Occipital lobe (tissue), 1 donor: ENCODE measurements at regions not wholly inside any gene's neighbourhood (a gene's known extent, or its start where the extent isn't known, plus 50 kb on each side); places are given as distances from the start of the nearest gene placed in this dataset.

ENCODE experiments used
- DNase-seq: peaks from one replicate; lab custom pipeline; 2025; lab: John Stamatoyannopoulos, UW

DNA sequence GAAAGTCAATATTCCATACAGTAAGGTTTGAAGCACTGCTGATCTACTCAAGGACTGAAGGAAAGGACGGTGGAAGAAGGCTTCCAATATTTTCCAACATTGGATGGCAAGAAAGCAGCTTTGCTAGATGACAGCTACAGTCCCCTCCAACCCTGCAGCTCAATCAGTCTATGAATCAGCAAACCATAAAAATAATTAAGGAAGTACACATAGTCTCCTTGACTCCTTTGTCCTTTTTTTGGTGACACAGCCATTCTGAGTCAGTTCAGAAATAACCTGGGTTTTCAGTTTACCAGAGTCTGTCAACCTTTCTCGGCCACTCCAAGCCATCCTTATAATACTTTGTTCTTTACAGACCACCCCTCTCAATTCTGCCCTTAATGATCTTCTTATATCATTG lies 232.5 kb downstream of the IBTK start:
- no peak for DNase-seq

DNA sequence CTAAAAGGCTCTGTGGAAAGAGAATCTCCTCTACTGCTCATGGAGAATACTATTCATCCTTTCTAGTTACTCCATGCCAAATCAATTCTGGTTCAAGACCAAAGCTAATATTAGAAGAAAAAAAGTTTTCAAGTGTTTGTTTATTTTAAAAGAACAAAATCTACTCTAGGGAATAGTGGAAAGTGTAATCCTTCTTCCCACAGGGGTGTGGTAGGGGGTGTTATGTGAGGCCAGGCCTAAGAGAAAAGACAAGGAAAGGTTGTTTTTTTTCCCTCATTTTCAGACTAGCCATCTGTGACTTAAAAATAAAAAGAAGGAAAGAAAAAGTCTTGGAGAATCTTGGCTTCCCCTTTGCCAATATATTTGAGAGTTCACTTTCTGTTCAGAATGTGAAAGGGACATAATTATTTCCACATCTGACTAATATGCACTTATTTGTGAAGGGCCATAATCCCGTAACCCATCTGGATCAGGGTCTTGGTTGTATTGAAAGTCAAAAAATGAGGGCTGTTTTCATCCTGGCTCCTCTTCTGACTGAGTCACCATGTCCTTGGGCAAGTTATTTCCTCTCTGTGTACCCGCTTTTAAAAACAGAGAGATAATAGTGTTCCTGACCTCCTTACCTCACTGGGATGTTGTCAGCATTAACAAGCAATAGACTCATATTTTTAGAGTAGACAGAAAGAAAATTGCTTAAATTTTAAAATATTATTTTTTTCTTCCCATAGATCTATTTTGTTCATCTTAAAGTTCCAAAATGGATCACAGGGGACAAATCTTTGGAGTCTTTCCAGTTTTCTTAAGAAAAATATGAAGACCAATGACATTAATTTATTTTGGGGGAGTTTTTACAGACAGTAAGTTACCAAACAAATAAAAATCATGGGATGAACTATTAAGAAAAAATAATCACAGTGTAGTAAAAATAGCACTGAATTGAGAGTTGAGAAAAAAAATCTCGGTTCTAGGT lies 233.7 kb downstream of the IBTK start:
- DNase-seq: no peak

DNA sequence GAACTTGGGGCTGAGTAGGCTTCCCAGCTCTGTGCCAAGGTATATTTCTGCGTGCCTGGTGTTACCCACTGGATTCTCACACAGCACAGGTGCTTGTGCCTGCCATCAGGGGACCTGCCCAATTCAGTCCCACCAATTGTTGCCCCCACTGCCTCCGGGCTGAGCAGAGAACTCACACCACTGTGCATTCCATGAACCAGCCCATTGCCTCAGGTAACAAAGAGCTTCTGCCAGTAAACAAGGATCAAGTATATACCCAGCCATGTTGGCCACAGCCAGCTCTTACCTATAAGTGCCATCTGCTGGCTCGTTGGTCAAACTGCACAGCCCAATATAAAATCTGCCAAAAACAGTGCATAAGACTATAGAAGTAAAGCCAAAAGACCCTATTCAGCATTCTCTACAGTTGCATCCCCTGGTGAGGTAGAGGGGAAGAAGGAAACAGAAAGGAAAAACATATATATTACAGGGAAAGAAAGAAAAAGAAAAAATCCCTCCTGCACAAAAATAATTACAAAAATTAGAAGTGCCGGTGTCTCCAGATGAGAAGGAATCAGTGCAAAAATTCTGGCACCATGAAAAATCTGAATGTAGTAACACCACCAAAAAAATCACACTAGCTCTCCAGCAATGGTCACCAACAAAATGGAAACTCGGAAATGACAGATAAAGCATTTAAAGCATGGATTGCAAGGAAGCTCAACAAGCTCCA lies 241.4 kb downstream of the IBTK start:
- DNase-seq: no peak

DNA sequence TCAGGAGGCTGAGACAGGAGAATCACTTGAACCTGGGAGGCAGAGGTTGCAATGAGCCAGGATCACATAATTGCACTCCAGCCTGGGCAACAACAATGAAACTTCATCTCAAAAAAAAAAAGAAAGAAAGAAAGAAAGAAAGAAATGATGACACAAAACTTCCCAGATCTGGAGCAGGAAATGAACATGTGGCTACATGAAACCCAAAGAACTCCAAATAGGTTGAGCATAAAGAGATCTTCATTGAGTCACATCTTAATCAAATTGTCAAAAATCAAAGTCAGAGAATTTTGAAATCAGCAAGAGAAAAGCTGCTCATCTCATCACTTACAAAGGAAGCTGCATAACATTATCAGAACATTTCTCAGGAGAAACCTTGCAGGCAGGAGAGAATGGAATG lies 247.0 kb downstream of the IBTK start:
- DNase-seq: no peak

DNA sequence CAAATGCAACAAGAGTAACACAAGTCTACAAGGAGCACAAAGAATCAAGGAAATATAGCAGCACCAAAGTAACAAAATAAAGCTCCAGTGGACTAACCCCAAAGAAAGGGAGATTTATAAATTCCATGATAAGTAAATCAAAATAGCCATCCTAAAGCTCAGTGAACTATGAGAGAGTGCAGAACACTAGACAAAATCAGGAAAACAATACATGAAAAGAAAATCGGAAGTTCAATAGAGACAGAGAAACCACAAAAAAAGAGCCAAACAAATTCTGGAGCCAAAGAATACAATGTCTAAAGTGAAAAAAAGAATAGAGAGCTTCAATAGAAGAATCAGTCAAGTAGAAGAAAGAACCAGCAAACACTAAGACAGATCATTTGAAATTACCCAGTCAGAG lies 247.3 kb upstream of the TENT5A start:
- DNase-seq: no peak

DNA sequence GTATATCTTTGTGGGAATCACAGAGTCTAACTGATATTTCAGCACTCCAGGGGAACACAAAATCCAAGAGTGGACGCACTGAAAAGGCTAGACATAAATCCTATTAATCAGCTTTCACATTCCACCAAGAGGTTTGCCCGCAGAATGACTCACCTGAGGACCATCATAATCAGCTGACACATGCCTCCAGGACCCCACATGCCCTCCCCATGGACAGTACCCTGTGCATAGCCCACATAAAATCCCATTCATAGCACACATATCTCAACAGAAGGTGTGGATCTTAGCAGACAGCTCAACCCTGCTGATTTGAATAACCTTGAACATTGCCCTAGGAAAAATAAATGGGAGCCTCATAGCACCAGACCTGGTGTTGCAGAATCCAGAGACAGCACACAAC lies 246.8 kb upstream of the TENT5A start:
- DNase-seq: no peak

DNA sequence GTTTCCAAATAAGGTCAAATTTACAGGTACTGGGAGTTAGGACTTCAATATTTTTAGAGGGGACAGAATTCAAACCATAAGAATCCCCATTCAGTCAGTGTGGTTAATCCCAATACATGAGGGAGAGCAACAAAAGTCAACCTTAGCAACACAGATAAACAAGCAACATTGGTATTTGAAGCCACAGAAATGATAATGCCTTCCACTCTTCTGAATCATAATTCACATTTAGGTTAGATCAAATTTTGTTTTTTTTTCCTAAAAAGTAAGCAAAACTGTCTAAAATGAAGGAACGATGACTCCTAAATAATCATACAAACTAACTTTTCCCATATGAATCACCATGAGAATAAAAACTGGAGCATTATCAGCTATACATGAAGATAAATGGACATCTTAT lies 246.0 kb upstream of the TENT5A start:
- DNase-seq: no peak

DNA sequence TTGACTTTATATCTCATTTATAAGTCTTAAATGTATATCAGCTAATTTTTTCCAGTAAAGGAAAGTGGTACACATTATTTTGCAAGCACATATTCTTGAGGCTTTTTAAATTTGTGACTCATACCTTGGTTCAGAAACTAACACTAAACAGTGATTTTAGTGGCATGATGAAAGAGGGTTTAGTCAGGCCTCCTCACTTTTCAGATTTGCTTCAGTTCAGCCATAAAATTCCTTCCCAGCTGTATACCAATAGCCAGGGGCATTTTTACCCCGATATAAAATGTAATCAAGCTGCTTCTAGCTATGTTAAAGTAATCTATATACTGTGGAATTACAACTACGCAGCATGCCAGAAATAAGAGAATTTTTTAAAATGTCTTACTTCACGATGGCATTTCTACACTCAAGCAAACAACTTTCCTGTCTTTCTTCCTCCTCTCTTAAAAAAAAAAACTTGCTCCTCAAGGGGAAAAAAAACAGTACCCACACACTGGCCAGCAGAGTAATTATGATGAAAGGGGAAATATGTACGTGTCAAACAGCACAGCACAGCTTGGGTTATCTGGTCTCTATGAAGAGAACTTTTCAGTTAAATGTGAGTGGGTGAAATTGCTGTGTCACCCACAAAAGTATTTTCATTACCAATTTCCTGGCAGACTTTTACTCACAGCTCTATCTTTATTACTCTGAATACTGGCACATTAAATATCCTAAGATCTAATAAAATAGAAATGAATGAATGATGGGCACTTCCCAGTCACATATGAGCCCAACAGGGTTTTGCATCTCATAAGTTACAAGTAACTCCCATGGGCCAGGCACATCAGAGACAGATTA lies 244.8 kb upstream of the TENT5A start:
- DNase-seq: no peak

DNA sequence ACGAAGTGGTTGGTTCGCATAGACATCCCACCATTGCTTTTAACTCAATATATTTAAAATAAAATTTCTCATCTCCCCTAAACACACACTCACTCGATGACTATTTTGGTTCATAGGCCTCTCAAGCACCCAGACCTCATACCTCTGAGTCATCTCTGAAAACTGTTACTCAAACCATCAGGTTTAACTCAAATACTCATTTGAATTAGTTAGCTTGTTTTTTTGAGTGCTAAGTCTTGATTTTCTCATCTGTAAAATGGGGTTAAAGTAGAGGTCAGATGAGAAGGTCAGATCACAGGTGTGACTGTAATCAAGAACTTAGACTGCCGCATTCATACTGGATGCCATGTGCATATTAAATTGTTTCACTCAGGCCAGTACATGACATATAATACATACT lies 243.9 kb upstream of the TENT5A start:
- DNase-seq: no peak

DNA sequence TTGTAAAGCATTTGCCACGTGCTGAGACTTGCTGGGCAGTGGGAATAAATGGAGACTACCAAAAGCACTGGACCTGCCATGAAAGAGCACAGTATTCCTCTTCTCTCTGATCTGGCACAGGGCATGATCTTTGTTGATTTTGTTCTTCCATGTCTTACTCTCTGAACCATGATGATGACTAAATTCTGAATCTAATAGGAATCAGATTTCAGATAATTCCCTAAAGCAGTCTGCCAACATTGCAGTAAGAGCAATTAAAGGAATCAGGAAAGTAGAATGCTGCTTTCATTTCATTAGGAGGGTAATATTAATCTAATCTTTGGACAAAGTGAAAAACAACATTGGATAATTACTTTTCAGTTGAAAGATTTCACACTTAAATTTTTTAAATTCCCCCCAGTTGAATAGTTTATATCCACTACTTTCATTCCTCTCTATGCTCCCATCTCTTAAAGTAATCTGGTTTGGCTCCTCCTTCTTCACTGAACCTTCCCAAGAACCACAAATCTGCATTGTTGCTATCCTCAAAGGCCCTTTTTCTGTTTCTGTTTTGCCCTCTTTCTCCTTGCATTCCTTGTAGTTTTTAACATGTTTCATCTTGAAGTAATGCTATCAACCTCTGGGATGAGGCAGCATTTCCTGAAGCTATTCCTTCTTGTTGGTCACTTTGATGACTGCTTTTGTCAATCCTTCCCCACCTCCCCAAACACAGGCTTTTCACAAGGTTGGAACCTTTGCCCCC lies 243.2 kb upstream of the TENT5A start:
- no peak for DNase-seq

DNA sequence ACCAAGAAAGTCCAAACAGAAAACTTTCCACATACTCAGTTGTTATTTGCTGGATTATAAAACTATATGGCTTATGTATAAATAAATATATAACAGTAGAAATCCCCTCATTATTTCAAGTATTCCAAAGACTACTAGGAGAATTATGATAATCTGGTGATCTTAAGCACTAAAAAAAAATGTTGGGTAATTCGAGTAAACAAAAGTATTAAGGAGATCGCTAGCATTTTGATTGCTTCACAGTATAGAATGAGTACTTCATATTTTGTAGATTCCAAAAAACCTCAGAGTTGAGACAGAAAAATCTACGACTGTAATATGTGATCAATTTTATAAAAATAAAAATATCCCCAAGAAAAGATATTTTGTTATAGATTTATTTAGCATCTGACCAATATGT lies 236.4 kb upstream of the TENT5A start:
- no peak for DNase-seq

DNA sequence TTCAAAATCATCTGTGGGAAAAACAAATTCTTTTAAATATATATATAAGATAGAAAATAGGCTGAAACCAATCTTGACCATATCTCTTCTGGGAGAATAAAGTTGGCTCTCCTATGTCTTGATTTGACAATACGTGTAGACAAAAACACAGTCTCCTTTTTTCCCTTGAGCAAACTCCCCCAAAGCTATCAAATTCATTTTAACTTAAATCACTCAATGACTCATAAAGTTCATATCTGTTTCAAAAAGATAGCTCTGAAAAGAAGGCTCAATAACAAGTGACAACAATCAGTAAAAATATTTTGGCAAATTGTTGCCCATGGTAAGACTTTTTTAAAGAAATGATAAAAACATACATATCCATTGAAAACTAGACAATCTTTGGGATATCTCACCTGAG lies 236.0 kb upstream of the TENT5A start:
- DNase-seq: no peak

DNA sequence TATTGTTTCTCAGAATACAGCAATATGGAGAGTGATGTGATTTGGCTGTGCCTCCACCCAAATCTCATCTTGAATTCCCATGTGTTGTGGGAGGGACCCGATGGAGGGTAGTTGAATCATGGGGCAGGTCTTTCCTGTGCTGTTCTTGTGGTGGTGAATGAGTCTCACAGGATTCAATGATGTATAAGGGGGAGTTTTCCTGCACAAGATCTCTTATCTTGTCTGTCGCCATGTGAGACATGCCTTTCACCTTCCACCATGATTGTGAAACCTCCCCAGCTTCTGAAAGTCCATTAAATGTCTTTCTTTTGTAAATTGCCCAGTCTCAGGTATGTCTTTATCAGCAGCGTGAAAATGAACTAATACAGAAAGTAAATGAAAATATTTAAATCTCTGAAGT lies 234.8 kb upstream of the TENT5A start:
- no peak for DNase-seq

DNA sequence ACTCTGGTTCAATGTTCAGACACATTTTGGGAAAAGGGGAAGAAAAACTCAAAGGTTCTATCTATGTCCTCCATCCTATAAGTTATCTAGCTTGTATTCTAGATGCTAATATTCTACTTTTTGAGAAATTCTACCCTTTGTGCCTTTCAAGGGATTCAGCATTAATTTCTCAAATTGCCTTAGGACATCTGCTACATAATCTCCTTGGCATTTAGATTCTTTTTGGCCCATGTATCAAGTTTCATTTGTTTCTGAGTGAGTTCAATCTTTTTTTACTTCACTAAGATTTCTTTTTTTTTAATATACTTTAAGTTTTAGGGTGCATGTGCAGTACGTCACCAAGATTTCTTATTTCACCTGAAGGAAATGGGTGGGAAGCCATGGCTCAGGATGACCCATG lies 232.7 kb upstream of the TENT5A start:
- no peak for DNase-seq

DNA sequence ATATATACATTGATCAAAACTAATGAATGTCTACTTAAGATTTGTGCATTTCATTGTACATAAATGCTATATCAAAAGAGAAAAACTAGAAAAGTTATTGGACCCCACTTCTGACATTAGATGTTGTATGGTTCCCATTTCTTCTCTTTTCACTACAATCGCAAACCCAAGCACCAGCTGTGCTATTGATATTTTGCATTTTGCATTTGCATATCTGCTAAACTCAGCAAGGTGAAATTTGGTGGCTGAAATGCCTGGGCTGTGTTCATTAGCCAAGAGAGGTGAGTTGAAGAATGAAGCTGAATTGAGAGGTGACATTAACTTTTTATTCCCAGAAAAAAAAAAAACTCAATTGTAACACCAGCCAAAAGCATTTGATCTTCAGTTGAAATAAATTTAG lies 232.1 kb upstream of the TENT5A start:
- no peak for DNase-seq

DNA sequence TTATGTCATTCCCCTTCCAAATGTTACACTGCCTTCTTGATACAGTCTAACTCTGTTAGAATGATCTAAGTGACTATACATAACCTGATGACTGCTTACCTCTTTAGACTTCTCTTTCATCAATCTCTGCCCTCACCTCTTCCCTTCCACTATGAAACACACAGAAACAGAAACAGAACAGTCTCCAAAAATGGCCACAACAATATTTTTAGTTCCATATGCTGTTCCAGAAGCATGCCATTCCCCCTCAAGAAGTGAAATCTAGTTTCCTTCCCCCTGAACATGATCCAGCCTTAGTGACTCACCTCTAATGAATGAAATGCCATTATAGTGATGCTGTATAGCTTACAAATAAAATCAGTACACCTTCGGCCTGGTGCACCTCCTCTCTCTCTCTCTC lies 229.3 kb upstream of the TENT5A start:
- no peak for DNase-seq

DNA sequence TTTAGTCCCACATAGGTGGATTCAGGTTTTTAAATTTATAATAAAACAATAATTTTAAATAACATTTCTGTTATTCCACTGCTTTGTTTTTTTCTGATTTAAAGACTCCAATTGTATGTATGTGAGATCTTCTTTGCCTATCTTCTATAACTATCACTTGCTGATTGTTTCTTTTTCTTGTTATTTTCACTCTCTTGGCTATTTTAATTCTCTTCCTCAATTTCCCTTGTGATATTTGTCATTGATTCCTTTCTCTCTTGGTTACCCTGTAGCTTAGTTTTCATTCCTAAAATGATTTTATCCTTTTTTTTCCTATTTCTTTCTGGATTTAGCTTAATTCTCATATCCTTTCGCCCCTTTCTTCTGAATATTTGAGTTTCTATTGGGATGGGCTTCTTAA lies 227.3 kb upstream of the TENT5A start:
- DNase-seq: no peak

DNA sequence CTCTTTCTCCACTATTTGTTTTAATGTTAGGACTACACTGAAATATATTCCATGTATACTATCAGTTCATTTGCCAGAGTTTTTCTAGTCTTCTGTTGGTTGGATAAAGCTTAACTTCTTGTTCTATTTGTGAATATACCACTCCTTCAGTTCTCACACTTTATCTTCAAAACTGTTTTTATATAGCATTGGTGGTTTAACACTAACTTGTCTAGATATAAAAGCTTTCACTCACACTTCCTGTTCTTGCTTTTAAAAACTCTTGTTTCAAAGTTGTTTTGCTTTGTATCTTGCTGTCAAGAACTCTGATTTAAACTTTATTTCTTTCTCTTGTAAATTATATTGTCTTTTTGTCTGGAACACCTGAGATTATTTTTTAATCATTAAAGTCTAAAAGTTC lies 226.8 kb upstream of the TENT5A start:
- no peak for DNase-seq

DNA sequence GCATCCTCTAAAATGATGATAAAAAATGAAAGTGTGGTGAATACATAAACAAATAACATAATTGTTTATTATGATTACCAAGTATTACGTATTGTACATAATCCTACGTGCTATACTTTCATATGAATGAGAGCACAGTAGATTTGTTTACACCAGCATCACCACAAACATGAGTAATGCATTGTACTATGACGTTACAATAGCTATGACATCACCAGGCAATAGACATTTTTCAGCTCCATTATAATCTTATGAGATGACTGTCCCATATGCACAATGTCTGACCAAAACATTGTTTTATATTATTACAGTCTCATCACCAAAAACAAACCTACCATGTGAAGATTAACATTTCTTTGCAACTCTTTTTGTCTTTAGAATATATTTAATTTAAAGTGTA lies 225.7 kb upstream of the TENT5A start:
- no peak for DNase-seq

DNA sequence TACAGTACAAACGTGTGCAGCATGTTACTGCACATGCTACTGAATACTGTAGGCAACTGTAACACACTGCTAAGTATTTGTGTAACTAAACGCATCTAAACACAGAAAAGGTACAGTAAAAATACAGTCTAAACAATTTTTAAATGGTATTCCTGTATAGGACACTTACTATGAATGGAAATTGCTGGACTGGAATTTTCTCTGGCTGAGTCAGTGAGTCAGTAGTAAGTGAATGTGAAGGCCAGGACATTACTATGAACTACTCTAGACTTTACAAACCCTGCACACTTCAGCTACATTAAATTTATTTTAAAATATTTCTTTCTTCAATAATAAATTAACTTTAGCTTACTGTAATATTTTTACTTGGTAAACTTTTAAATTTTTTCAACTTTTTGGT lies 225.0 kb upstream of the TENT5A start:
- no peak for DNase-seq

DNA sequence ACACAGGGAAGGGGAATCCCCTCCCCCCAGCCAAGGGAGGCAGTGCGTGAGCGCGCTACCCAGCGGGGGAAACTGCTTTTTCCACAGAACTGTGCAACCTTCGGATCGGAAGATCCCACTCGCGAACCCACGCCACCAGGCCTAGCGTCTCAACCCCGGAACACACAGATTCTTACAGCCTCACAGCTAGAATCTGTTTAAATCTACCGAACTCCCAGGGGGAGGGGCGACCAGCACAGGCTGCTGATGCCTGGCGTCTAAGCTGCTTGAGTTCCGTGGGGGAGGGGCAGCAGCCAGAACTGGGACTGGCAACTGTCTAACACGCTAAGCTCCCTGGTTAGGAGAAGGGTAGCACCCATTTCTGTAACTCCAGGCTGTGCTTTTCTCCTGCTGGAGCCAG lies 217.3 kb upstream of the TENT5A start:
- no peak for DNase-seq
